ENCODE measurements at regions not wholly inside any gene's neighbourhood (a gene's known extent, or its start where the extent isn't known, plus 50 kb on each side); places are given as distances from the start of the nearest gene placed in this dataset.
"Not testable (repeated sequence)": the region's sequence is repeated elsewhere in the genome, so short reads cannot be mapped to it uniquely, and the experiment has no call there.

- no peak for DNase-seq (ENCODE audit: low spot score)
Observed at GRCh38 chr3:153442799-153443487, 280.9 kb downstream of the RAP2B start.

- no peak for DNase-seq (ENCODE audit: low spot score)
Observed at GRCh38 chr3:153443961-153444360, 281.9 kb downstream of the RAP2B start.

- DNase-seq (ENCODE audit: low spot score) = no peak
Observed at GRCh38 chr3:153445817-153446216, 283.8 kb downstream of the RAP2B start.

GRCh38 chr3:153448151-153448829 is 286.3 kb downstream of the RAP2B start:
- no peak for DNase-seq (ENCODE audit: low spot score)

- DNase-seq (ENCODE audit: low spot score) = peak; percentile 81
Observed at GRCh38 chr3:153456833-153457545, 295.0 kb downstream of the RAP2B start.

GRCh38 chr3:153458881-153459280 is 296.9 kb downstream of the RAP2B start:
- no peak for DNase-seq (ENCODE audit: low spot score)

GRCh38 chr3:153462545-153462944 is 300.5 kb downstream of the RAP2B start:
- no peak for DNase-seq (ENCODE audit: low spot score)

- no peak for DNase-seq (ENCODE audit: low spot score)
Observed at GRCh38 chr3:153463895-153464294, 301.9 kb downstream of the RAP2B start.

GRCh38 chr3:153469162-153469561 is 307.1 kb downstream of the RAP2B start:
- no peak for DNase-seq (ENCODE audit: low spot score)

- no peak for DNase-seq (ENCODE audit: low spot score)
Observed at GRCh38 chr3:153484842-153485241, 322.8 kb downstream of the RAP2B start.

GRCh38 chr3:153495422-153495821 is 333.4 kb downstream of the RAP2B start:
- DNase-seq (ENCODE audit: low spot score) = no peak

- no peak for DNase-seq (ENCODE audit: low spot score)
Observed at GRCh38 chr3:153502682-153503081, 340.7 kb downstream of the RAP2B start.

GRCh38 chr3:153503873-153504272 is 341.8 kb downstream of the RAP2B start:
- no peak for DNase-seq (ENCODE audit: low spot score)

GRCh38 chr3:153506205-153506604 is 344.2 kb downstream of the RAP2B start:
- DNase-seq (ENCODE audit: low spot score) = not testable (repeated sequence)

GRCh38 chr3:153506686-153507085 is 344.7 kb downstream of the RAP2B start:
- not testable (repeated sequence) for DNase-seq (ENCODE audit: low spot score)

GRCh38 chr3:153513236-153513635 is 351.2 kb downstream of the RAP2B start:
- no peak for DNase-seq (ENCODE audit: low spot score)

- no peak for DNase-seq (ENCODE audit: low spot score)
Observed at GRCh38 chr3:153528473-153528872, 366.4 kb downstream of the RAP2B start.

- no peak for DNase-seq (ENCODE audit: low spot score)
Observed at GRCh38 chr3:153539263-153539662, 377.2 kb downstream of the RAP2B start.

- no peak for DNase-seq (ENCODE audit: low spot score)
Observed at GRCh38 chr3:153545471-153545870, 383.4 kb downstream of the RAP2B start.

- peak; percentile 45 for DNase-seq (ENCODE audit: low spot score)
Observed at GRCh38 chr3:153547970-153548369, 385.9 kb downstream of the RAP2B start.

GRCh38 chr3:153549686-153550085 is 387.7 kb downstream of the RAP2B start:
- not testable (repeated sequence) for DNase-seq (ENCODE audit: low spot score)

- no peak for DNase-seq (ENCODE audit: low spot score)
Observed at GRCh38 chr3:153551536-153552285, 389.7 kb downstream of the RAP2B start.

Data from COLO829 (cell line).